Renal cortex interstitium (tissue), 11 donors: ENCODE measurements at regions not wholly inside any gene's neighbourhood (a gene's known extent, or its start where the extent isn't known, plus 50 kb on each side); places are given as distances from the start of the nearest gene placed in this dataset.
"Not testable (repeated sequence)": the region's sequence is repeated elsewhere in the genome, so short reads cannot be mapped to it uniquely, and the experiment has no call there.

Source experiments
- DNase-seq, 11 donors: peaks; one replicate each; pipeline ENCODE4 v3.0.0-alpha.2; 2013; ENCODE audit warnings: low read depth in 9 of 11, low spot score in 4 of 11; ENCODE audit errors: extremely low read depth in 1 of 11

DNA sequence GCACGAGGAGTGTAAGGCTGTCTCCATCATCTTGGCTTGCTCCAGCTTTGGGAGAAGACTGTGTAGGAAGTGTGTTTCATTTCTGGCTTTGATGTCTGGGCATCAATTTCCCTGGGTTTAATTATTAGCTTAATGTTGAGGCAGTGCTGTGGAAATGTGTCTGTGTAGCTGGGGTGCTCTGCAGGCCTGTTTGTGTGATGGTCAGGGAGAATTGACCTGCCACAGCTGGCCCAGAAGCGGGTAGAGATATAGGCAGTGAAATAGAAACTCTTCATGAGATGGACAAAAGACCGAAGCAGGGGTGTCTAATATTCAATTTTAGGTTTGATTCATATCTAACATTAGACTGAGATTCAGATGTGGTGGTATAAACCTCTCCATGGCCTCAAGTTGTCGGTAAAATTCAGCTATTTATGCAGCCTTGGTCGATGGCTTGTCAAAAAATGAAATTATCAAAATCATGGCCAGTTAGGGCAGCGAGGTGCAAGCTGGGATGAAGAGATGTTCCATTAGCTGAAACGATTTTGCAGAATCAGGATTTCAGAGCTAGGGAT lies 95.3 kb upstream of the SNX9 start:
- no peak for DNase-seq

DNA sequence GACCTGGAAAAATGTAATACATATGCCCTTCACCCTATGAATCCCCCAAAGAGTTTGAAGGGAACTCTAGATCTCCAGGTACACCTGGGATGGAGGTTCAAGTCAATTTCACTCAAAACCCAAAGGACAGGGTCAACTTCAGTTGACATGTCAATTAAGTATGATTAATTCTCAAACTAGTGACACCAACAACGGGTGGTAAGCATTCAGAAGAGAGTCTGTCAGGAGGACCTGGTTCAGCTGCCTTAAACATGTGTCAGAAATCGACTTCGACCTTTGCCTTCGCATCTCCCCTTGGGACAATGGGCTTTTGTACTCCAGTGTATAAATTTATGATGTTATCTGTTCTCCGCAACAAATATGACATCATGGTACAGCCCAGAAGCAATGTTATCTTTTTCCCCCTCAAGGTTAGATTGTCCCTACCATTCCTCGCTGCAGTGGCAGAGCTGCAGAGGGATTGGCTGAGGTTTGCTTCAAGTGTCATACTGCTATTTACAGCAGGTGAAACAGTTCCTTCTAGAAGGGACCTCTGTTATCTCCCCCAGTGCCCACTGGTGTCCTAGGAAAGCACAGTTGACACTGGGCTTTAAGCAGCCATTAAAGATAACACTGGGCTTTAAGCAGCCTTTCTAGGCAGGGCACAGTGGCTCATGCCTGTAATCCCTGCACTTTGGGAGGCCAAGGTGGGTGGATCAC lies 94.7 kb upstream of the SNX9 start:
- no peak for DNase-seq

DNA sequence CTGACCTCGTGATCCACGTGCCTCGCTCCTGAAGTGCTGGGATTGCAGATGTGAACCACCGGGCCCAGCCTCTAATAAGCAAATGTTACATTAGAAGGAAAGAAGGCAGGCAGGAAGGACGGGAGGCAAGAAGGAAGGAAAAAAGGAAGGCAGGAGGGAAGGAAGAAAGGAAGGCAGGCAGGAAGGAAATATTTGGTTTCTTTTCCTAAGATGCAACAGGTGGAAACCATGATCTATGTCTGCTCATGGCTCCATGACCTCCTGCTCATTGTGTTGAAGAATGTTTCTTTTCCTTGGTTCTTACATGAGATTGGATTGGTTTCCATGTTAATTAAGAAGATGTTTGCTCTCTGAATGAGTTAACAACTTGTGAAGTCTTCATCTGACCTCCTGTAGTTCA lies 91.8 kb upstream of the SNX9 start:
- no peak for DNase-seq

DNA sequence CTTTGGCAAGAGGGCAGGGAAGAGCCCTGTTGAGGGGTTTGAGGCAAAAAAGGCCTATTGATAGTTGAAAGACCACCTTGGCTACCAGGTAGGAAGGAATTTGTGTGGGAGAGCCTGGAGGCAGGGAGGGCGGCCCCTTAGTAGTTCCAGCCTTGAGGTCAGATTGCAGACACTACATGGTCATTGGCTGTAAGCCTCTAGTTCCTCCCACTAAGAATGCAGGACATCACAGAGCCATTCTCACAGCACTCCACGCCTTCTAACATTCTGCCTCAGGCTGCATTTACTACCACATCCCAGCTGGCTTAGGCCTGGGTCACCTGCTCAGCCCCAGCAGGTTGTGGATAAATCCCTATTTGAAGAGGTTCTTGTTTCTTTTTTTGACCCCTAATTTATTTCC lies 91.0 kb upstream of the SNX9 start:
- DNase-seq = no peak

DNA sequence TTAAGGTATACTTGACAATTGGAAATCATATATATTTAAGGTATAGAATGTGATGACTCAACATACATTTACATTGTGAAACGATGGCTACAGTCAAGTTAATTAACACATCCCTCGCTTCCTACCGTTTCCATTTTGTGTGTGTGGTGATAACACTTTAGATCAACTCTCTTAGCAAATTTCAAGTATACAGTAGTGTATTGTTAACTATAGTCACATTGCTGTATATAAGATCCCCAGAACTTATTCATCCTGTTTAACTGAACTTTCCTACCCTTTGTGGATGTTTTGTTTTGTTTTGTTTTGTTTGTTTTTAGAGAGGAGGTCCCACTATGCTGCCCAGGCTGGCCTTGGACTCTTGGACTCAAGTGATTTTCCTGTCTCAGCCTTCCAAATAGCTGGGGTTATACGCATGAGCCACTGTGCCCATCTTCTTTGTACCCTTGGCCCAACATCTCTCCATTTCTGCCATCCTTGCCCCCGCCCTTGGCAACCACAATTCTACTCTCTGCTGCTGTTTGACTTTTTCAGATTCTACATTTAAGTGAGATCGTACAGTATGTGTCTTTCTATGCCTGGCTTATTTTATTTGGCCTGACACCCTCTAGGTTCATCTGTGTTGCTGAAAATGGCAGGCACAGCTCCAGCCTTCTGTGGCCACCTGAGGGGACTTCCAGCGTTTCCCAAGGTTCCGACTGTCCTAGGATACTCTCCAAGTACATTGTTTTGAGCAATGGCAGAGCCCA lies 90.5 kb upstream of the SNX9 start:
- DNase-seq = no peak

DNA sequence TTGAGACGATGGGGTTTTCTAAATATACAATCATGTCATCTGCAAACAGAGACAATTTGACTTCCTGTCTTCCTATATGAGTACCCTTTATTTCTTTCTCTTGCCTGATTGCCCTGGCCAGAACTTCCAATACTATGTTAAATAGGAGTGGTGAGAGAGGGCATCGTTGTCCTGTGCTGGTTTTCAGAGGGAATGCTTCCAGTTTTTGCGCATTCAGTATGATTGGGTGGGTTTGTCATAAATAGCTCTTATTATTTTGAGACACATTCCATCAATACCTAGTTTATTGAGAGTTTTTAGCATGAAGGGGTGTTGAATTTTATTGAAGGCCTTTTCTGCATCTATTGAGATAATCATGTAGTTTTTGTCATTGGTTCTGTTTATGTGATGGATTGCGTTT lies 86.5 kb upstream of the SNX9 start:
- not testable (repeated sequence) for DNase-seq

DNA sequence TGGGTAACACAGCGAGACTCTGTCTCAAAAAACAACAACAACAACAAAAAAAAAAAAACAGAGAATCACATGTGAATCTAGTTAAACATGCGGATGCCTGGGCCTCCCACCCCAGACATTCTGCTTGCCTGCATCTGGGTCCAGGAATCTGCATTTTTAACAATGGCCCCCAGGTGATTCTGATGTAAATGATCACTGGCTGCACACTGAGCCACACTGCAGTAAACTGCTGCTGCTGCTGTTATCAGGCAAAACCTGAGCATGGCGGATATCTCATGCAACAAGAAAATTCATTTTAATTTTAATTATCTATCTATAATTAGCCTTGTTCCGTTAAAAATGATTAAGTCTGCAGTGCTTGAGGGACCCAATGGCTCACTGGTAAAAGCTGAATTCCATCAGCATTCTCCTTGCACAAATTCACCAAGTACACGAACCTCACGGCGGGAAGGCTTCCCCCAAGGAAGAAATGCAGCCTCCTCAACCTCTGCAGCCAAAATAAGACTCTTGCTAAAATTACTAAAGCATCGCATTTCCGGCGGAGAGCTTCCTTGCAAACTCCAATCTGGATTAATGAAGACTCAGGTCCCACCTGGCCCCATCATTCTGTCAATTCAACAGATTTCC lies 81.6 kb upstream of the SNX9 start:
- no peak for DNase-seq

DNA sequence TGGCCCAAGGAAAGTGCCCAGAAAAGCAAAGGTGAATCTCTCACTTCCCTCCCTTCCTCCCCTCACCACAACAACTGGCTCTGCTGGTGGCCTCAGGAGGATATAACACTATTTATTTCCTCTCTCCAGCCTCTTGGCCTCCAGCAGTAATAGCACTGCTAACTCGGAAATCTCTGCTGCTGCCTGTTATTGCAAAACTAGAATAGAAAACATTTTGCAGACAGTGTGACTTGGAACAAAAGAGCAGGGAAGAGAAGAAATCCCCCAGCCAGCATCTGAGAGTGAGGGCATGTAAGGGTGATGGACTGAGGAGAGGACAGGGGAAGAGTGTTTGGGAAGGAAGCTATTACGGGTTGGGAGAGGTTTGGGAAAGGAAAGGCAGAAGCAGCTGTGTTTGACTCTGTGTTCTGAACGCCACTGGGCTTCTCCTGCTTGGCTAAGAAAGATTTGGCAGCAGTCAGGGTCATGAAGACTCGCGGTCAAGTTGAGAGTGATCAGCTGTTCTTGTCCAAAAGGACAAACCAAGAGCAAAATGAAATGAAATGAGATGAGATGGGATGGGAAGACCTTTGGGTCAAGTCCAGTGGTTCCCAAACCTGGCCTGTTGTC lies 81.0 kb upstream of the SNX9 start:
- DNase-seq = no peak

DNA sequence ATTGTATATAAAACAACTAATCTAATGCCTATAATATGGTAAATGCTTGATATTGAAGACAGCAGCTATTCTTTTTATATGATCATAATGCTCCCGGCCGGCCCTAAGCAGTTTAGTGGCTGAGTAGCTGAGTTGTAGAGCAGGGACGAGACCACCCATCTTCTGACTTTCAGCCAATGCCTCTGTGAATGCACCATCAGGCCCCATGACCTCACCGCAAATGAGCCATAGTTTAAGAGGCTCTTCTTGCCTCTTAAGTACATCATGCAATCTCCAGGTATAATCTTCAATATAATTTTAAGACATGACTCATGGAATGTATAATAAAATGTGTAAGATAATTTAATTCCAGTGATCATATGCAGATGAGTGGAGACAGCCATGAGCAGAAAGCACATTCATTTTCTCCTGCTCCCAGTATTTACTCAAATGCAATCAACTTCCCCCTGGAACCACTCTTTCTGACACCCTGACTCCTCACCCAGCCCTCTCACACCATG lies 78.9 kb upstream of the SNX9 start:
- no peak for DNase-seq

DNA sequence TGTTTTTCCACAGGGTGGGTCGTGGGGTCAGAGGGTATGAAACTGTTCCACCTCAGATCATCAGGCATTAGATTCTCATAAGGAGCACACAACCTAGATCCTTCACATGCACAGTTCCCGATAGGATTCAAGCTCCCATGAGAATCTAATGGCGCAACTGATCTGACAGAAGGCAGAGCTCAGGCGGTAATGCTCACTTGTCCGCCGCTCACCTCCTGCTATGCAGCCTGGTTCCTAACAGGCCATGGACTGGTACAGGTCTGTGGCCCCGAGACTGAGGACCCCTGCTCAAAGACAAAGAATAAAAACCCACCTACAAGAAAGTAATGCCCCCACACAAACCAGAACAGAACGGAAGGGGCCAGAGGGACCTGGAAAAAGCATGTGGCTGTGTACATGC lies 76.1 kb upstream of the SNX9 start:
- DNase-seq = no peak

DNA sequence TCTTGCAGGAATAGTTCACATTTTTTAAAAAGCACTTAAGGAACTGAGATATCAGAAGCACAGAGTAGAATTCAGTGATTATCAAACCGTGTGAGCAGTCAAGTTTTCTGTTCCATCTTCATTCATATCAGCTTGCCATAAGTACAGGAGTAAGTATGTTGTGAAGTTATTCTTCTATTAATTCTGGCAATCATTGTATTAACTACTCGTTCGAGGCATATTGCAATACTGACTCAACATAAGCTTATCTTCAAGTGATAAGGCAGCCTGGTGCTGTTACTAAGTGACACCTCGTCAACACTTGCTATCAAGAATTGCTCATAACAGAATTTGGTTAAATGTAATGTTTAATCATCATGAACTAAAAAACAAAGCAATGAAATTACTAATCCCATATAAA lies 75.7 kb upstream of the SNX9 start:
- DNase-seq = no peak

DNA sequence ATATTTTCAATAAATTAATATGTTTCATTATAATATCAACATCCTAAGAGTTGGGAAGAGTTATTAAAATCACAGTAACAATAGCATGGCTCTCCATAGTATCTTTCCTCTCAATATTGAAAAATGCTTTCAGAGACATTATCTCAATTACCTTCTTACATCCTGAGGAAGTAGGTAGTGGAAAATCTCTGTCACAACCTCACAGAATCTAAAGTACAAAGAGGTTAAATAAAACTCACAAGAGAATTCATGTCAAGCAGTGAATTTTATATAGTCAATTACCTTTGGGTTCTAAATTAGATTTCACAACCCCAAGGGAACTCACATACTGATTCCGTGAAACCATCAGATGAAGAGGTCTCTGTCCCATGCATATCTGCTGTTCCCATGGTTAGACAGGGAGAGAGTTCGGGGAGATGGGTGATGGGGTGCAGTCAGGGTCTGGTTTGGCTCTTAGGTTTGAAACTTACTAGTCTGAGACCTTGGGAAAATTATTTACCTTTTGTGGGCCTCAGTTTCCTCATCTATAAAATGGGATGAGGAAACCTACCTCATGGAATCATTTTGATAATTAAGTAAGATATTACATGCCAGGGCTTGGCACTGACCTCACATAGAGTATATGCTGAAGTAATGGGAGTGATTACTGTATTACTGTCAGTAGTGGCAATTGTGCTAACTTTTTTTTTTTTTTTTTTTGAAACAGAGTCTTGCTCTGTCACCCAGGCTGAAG lies 74.0 kb upstream of the SNX9 start:
- DNase-seq = no peak

DNA sequence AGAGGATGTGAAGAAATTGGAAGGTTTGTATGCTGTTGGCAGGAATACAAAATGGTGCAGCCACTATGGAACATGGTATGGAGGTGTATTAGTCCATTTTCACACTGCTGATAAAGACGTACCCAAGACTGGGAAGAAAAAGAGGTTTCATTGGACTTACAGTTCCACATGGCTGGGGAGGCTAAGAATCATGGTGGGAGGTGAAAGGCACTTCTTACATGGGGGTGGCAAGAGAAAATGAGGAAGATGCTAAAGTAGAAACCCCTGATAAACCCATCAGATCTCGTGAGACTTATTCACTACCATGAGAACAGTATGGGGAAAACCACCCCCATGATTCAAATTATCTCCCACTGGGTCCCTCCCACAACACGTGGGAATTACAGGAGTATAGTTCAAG lies 72.1 kb upstream of the SNX9 start:
- not testable (repeated sequence) for DNase-seq

DNA sequence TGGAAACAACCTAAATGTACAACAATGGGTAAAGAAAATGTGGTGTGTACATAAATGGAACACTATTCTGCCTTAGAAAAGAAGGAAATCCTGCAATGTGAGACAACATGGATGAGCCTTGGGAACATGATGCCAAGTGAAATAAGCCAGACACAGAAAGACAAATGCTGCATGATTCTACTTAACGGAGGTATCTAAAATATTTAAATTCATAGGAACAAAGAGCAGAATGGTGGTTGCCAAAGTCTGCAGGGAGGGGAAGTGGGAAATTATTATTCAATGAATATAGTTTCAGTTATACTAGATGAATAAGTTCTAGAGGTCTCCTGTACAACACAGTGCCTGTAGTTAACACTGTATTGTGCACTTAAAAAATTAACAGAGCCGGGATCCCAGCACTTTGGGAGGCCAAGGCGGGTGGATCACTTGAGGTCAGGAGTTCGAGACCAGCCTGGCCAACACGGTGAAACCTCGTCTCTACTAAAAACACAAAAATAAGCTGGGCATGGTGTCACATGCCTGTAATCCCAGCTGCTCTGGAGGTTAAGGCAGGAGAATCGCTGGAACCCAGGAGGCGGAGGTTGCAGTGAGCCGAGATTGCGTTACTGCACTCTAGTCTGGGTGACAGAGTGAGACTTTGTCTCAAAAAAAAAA lies 71.4 kb upstream of the SNX9 start:
- DNase-seq = no peak

DNA sequence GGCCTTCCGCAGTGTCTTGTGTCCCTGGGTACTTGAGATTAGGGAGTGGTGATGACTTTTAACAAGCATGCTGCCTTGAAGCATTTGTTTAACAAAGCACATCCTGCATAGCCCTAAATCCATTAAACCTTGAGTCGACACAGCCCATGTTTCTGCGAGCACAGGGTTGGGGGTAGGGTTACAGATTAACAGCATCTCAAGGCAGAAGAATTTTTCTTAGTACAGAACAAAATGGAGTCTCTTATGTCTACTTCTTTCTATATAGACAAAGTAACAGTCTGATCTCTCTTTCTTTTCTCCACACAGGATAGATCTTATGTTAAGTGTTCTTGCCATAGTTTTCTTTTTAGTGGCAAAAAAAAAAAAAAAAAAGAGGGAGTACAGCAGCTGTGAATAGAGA lies 70.2 kb upstream of the SNX9 start:
- not testable (repeated sequence) for DNase-seq

DNA sequence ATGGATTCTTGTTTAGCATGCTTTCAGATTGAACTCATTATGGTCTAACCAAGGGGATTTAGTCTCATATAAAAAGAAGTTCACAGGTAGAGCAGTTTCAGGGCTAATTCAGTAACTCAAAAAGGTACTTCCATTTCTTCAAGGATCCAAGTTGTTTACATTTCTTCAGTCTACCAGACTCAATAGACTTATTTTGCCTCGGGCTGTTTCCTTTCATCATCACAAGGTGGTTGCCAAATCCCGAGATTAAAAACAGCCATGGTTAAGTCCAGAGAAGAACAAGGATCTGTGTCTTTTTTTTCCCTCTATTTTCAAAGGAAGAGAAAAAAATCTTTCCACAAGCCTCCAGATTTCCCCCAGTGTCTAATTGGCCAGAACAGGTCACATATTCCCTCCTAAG lies 69.8 kb upstream of the SNX9 start:
- DNase-seq = no peak

DNA sequence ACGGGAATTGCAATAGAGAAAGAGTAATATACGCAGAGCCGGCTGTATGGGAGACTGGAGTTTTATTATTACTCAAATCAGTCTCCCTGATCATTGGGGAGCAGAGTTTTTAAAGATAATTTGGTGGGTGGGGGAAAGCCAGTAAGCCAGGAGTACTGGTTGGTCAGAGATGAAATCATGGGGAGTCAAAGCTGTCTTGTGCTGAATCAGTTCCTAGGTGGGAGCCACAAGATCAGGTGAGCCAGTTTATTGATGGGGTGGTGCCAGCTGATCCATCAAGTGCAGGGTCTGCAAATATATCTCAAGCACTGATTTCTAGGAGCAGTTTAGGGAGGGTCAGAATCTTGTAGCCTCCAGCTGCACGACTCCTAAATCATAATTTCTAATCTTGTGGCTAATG lies 69.2 kb upstream of the SNX9 start:
- not testable (repeated sequence) for DNase-seq

DNA sequence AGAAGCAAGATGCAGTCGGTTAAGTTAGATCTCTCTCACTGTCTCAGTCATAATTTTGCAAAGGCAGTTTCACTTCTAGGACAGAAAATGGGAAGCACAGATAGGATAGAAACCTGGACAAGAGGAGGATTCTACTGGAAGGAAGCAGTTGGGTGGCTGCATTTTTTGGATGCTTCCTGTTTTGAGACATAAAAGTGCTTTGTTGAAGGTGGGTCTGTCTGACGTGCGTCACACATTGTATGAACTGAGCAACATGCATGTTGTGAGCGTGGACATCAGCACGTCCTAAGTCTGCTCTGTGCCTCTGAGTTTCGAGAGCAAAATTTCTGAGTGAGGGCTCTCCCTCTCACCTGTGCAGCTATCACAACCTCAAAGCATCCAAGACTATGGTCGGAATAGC lies 68.7 kb upstream of the SNX9 start:
- no peak for DNase-seq
